ENCODE measurements at regions not wholly inside any gene's neighbourhood (a gene's known extent, or its start where the extent isn't known, plus 50 kb on each side); places are given as distances from the start of the nearest gene placed in this dataset.

- no peak for DNase-seq (ENCODE audit: low read depth in 1 of 2, low spot score in 1 of 2)
These were observed 137.6 kb upstream of the TMEM72 start for GRCh38 chr10:44773565-44773964.

GRCh38 chr10:44774676-44775401 is 136.3 kb upstream of the TMEM72 start:
- DNase-seq (ENCODE audit: low read depth in 1 of 2, low spot score in 1 of 2) = no peak

DNA sequence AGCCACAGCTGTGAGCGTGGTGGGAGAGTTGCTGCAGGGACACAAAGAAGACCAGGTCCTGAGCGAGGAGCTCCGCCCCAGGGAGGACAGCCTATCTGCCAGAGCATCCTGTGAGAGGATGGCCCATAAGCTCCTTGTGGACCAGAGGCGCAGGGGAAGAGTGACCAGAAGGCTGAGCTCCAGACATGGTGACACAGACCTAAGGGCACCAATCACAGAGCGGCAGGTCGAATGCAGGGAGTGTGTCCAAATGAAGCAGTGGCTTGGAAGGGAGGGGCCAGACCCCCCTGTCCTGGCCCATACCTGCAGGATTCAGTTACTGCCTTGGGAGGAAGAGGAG is 135.8 kb upstream of the TMEM72 start:
- DNase-seq (ENCODE audit: low read depth in 1 of 2, low spot score in 1 of 2) = no peak

DNA sequence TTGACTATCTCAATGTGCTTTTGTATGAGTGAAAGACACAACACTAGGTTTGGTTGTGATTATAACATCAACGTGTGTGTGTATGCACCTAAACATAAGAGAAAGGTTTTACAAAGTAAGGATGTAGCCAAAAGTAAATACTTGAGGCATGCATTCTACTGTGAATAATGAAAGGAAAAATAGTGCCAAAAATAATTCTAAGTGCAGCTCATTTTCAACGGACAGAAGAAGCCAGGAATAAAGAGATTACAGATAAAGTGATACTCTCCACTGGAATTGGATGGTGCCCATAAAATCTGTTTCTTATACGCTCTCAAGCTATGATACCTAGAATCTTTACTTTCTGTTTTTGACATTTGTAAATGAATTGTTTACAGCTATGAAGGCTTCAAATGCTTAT is 135.0 kb upstream of the TMEM72 start:
- DNase-seq (ENCODE audit: low read depth in 1 of 2, low spot score in 1 of 2) = no peak

GRCh38 chr10:44779511-44779910 is 131.6 kb upstream of the TMEM72 start:
- no peak for DNase-seq (ENCODE audit: low read depth in 1 of 2, low spot score in 1 of 2)

DNA sequence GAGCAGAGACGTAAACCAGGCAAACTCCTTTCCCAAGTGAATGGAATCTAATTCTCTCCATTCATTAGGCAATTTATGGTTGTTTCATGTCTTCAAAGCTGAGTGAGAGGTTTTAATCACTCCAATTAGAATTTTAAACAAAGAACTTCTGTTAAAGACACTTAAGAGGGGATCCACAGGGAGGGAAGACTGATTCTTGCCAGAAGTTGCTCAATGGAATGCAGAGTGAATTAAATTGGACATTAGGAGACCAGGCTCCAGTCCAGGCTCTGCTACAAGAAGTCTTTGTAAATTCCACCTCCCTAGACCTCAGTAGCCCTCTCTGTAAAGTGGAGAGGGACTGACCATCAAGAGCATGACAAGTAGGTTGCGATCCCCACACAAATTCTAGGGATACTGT is 130.7 kb upstream of the TMEM72 start:
- no peak for DNase-seq (ENCODE audit: low read depth in 1 of 2, low spot score in 1 of 2)

DNA sequence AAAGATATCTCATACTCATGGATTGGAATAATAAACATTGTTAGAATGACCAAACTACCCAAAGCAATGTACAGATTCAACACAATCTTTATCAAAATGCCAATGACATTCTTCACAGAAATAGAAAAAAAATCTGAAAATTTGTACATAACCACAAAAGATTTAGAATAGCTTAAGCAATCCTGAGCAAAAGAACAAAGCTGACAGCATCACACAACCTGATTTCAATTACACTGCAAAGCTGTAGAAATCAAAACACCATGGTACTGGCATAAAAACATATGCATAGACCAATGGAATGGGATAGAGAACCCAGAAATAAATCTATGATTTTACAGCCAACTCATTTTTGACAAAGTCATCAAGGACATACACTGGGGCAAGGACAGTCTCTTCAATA is 130.0 kb upstream of the TMEM72 start:
- DNase-seq (ENCODE audit: low read depth in 1 of 2, low spot score in 1 of 2) = no peak

GRCh38 chr10:44786286-44786850 is 124.8 kb upstream of the TMEM72 start:
- DNase-seq (ENCODE audit: low read depth in 1 of 2, low spot score in 1 of 2) = no peak

DNA sequence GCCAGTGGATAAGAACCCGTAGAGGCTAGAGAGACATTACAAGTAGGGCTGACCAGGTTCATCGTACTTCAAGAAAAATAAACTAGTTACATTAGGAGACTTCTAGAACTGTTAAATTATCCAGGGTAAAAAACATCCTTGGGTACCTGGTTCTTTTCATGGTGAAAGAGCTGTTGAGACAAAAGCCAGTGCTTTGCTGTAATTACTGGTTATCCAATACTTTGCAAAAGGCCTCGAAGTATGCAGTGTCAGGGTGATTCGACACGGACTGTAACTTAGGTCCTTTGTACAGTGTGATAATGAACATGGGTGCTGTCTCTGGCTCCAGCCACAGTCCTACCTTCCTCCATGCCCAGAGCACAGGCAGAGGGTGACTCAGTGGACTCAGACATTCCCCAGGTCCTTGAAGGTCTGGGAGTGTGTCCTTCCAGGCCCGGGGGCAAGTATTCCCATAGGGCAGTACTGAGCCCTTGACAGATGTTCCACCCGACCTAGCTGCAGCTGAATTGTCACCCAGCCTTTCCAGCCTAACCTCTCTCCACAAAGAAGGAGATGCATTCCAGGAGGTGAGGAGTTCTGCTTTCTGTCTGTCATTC is 123.6 kb upstream of the TMEM72 start:
- no peak for DNase-seq (ENCODE audit: low read depth in 1 of 2, low spot score in 1 of 2)

GRCh38 chr10:44788147-44789129 is 122.7 kb upstream of the TMEM72 start:
- no peak for DNase-seq (ENCODE audit: low read depth in 1 of 2, low spot score in 1 of 2)

- DNase-seq (ENCODE audit: low read depth in 1 of 2, low spot score in 1 of 2) = no peak
These were observed 118.9 kb upstream of the TMEM72 start for GRCh38 chr10:44792119-44792775.

GRCh38 chr10:44799966-44800365 is 111.2 kb upstream of the TMEM72 start:
- no peak for DNase-seq (ENCODE audit: low read depth in 1 of 2, low spot score in 1 of 2)

DNA sequence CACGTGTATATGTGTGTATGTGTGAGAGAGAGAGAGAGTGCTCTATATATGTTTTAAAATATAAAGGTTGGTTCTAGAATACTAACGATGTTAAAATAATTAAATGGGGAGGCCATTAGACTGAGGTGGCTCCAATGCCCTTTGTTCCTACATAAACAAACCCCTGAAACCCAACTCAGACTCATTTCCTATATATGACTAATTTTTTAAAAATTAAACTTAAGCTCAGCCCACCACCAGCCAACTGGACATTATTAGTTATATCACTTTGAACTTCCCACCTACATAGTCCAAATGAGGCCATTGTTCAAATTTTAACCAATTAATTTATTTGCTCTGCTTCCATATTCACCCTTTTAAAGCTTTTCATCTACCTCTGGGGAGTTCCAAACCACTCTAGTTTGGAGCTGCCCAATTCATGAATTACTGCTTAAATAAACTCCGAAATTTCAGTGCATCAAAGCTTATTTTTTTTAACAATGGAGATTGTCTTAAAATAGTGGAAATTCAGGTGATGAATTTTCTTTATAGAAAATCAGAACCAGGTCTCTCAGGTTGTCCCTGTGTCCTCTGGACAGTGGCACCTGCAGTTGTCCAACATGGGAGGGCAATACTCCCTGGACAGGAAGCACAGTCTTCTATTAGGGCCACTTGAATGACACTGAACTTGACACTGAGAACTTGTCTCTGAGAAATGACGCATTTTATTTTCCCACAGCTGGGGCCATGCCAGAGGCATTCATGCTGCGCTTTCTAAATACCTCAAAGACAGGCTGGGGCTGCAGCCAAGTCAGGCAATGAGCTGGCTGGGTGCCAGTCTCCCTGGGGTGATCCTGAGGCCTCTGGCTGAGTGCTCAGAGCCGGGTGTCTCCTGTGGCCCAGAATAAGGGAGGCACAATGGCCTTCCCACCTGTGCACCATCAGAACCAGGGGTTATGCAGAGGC is 109.5 kb upstream of the TMEM72 start:
- no peak for DNase-seq (ENCODE audit: low read depth in 1 of 2, low spot score in 1 of 2)

DNA sequence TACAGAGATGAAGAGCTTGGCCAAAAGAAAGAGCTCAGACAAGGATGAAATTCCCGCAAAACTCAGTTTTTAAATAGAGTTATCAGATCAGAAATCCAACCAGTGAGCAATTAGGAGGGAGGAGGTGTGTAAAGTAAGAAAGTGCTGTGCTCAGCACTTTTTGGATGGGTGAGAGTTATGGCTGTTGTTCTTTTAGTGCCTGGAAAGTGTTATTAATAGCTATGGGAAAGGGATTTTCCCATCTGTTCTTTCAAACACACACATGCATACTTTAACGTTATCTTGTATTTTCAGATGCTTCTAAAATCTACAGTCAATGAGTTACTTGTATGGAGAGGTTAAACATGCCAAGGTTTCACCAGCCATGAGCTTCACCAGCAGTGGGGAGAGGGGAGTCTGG is 107.3 kb upstream of the TMEM72 start:
- DNase-seq (ENCODE audit: low read depth in 1 of 2, low spot score in 1 of 2) = no peak

DNA sequence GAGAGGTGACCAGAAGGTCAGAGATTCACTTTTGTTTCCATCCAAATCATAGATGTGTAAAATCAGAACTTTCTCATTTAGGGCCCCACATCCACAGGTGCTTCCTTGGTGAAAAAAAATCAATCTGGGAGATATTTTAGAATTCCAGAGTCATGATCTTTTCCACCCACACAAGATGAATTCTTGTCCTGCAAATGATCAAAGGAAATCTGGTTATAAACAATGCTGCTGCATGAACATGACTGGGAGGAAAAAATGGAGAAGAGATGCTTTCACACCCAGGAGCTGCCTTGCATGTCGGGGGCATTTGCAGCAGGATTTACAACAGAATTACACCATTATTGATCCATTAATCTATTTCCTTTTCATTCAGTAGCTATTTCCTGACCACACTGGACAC is 106.5 kb upstream of the TMEM72 start:
- DNase-seq (ENCODE audit: low read depth in 1 of 2, low spot score in 1 of 2) = no peak

GRCh38 chr10:44805466-44806210 is 105.5 kb upstream of the TMEM72 start:
- no peak for DNase-seq (ENCODE audit: low read depth in 1 of 2, low spot score in 1 of 2)

GRCh38 chr10:44806950-44807349 is 104.2 kb upstream of the TMEM72 start:
- DNase-seq (ENCODE audit: low read depth in 1 of 2, low spot score in 1 of 2) = no peak

DNA sequence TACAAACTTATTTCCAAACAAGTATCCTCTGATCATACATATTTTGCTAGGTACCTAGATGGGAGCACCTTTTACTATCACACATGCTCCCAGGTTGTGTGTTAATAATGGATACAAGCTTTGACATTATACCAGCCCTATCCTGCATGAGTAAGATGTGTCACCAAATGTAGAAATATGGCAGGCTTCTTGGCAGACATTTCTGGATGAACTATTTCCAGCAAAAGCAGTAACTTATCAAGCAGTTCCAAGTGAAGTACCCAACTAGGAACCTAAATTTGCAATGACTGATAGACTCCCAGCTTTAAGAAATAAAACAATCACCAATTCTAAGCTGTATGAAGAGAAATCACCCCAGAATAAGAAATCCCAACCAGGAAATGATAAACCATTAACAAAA is 103.7 kb upstream of the TMEM72 start:
- no peak for DNase-seq (ENCODE audit: low read depth in 1 of 2, low spot score in 1 of 2)

DNA sequence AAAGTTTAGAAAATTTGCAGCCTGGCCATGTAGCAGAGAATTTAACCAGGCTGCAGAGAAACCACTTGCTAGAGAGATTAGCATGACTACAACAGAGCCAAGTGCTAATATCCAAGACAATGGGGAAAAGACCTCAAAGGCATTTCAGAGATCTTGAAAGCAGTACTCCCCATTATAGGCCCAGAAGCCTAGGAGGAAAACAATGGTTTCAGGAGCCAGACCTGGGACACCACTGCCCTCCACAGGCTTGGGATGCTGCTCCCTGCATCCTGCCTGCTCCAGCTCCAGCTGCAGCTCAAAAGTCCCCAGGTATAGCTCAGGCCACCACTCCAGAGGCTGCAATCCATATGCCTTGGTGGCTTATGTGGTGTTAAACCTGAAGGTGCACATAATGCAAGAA is 101.5 kb upstream of the TMEM72 start:
- no peak for DNase-seq (ENCODE audit: low read depth in 1 of 2, low spot score in 1 of 2)
